ENCODE measurements at regions not wholly inside any gene's neighbourhood (a gene's known extent, or its start where the extent isn't known, plus 50 kb on each side); places are given as distances from the start of the nearest gene placed in this dataset.

- Histone ChIP-seq H3K9me3 (ENCODE audit: control insufficient read depth, insufficient read depth, low read depth, low read length) (no peaks in the 10 kb centered on the region), H3K27ac (ENCODE audit: extremely low read depth, low read depth, low read length) (no peak overlapping the region), H3K4me3 (ENCODE audit: low read depth, low read length) (no peak overlapping the region), H3K4me1 (ENCODE audit: control insufficient read depth, insufficient read depth, low read length) (no peaks in the 10 kb centered on the region), H3K36me3 (ENCODE audit: control insufficient read depth in 2 of 2, insufficient read depth in 1 of 2, low read length in 2 of 2) (no peaks in the 10 kb centered on the region)
- TF ChIP-seq REPIN1 (tag by site-specific recombination; IDR thresholded peaks at IDR 0.05; ENCODE audit: low read depth) = no peak
- TF ChIP-seq ZNF335 (tag by site-specific recombination; conservative IDR thresholded peaks at IDR 0.05) = no peak
- no peak for TF ChIP-seq IKZF3 (tag by site-specific recombination; IDR thresholded peaks at IDR 0.05)
- no peak for TF ChIP-seq HOXA7 (CRISPR knock-in tag; IDR thresholded peaks at IDR 0.05; ENCODE audit: borderline replicate concordance)
- TF ChIP-seq ZNF169 (tag by site-specific recombination; IDR thresholded peaks at IDR 0.05) = no peak
- TF ChIP-seq MEIS1 (CRISPR knock-in tag; IDR thresholded peaks at IDR 0.05; ENCODE audit: borderline replicate concordance) = no peak
- no peak for TF ChIP-seq HOXC10 (CRISPR knock-in tag; IDR thresholded peaks at IDR 0.05)
- ChIA-PET CTCF (interaction anchor here (0.9 kb wide), 2 partner anchors 221 to 468 kb away, joined by 3 to 4 read pairs; no protein-coding TSS in a partner anchor), POLR2A (no interaction called here)
Observed at GRCh38 chr18:33854827-33855139, 276.8 kb downstream of the ASXL3 start.

DNA sequence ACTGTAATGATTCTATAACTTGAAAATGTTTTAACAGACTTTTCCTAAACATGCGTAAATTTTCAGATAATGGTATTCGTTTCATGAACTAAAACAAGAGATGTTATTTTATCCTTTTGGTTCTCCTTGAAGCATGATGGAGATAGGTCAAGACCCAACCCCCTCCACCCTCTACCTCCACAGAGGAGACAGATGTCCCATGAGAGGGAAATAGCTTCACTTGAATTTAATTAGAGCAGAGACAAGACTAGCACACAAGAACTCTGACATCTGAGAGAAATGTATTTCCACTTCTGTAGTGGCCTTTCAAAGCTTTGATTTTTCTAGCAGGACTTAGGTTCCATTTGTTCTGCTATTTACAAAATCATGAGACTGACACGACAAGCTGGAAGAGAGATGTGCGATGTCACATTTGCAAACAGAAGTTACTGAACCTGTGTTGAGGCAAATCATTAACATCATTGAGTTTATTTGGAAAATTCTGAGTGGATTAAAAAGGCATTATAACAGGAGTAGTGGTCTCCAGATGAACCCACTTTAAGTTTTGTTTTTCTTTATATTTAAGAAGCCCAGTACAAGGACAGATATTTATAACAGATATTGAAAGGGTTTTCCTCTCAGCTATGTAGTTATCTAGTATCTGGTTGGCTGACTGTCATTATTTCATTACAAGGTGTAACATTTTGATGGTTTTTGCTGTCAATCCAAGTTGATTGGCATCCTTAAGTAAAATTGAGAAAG lies 276.2 kb downstream of the ASXL3 start:
- no peak overlapping the region for H3K27ac ChIP-seq (ENCODE audit: extremely low read depth, low read depth, low read length)
- TF ChIP-seq ZNF791 (tag by site-specific recombination; IDR thresholded peaks at IDR 0.05) (no peak), ZNF292 (tag by site-specific recombination; IDR thresholded peaks at IDR 0.05; ENCODE audit: borderline replicate concordance, low read depth) (no peak), ZNF596 (tag by site-specific recombination; IDR thresholded peaks at IDR 0.05) (no peak), ZNF138 (tag by site-specific recombination; IDR thresholded peaks at IDR 0.05; ENCODE audit: borderline replicate concordance) (no peak), GFI1B (tag by site-specific recombination; IDR thresholded peaks at IDR 0.05) (no peak), GLI4 (tag by site-specific recombination; IDR thresholded peaks at IDR 0.05) (no peak), ZNF211 (tag by site-specific recombination; IDR thresholded peaks at IDR 0.05; ENCODE audit: low read depth) (no peak), ZNF555 (tag by site-specific recombination; conservative IDR thresholded peaks at IDR 0.05) (no peak)
- TF ChIP-seq, protein P1, sequence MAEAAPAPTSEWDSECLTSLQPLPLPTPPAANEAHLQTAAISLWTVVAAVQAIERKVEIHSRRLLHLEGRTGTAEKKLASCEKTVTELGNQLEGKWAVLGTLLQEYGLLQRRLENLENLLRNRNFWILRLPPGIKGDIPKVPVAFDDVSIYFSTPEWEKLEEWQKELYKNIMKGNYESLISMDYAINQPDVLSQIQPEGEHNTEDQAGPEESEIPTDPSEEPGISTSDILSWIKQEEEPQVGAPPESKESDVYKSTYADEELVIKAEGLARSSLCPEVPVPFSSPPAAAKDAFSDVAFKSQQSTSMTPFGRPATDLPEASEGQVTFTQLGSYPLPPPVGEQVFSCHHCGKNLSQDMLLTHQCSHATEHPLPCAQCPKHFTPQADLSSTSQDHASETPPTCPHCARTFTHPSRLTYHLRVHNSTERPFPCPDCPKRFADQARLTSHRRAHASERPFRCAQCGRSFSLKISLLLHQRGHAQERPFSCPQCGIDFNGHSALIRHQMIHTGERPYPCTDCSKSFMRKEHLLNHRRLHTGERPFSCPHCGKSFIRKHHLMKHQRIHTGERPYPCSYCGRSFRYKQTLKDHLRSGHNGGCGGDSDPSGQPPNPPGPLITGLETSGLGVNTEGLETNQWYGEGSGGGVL (tag by site-specific recombination; IDR thresholded peaks at IDR 0.05) = no peak

DNA sequence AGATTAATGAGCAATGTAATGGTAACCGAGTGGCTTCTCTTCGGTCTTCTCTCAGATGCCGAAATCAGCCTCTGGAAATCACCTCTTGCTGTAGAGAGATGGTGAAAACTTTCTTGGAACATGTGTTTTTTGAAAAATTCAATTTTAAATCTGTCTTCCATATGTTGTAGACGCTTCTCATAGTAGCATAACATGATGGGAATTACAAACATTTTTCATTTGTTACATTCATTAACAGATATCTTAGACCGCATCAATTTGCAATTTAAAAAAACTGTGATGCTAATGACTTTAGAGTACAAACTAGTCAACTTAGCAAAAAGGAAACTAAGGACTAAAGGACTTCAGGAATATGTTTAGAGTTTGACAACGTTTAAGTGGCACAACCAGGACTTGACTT lies 275.2 kb downstream of the ASXL3 start:
- Histone ChIP-seq H3K27ac (ENCODE audit: extremely low read depth, low read depth, low read length) (no peak overlapping the region), H3K9me3 (ENCODE audit: control insufficient read depth, insufficient read depth, low read depth, low read length) (no peaks in the 10 kb centered on the region), H3K4me1 (ENCODE audit: control insufficient read depth, insufficient read depth, low read length) (no peaks in the 10 kb centered on the region), H3K36me3 (ENCODE audit: control insufficient read depth in 2 of 2, insufficient read depth in 1 of 2, low read length in 2 of 2) (no peaks in the 10 kb centered on the region), H3K4me3 (ENCODE audit: low read depth, low read length) (no peak overlapping the region)
- CTCF ChIA-PET = interaction anchor here (2.1 kb wide), 1 partner anchor 14 kb away, joined by 8 read pairs; no protein-coding TSS in a partner anchor
- POLR2A ChIA-PET = no interaction called here
- no peak for TF ChIP-seq ZNF626 (tag by site-specific recombination; IDR thresholded peaks at IDR 0.05)
- TF ChIP-seq RBAK (tag by site-specific recombination; IDR thresholded peaks at IDR 0.05) = no peak
- no peak for TF ChIP-seq ZFHX2 (tag by site-specific recombination; conservative IDR thresholded peaks at IDR 0.05)
- TF ChIP-seq ZSCAN30 (tag by site-specific recombination; IDR thresholded peaks at IDR 0.05) = no peak
- TF ChIP-seq ZNF560 (tag by site-specific recombination; IDR thresholded peaks at IDR 0.05; ENCODE audit: borderline replicate concordance) = no peak
- TF ChIP-seq ZFP69B (tag by site-specific recombination; IDR thresholded peaks at IDR 0.05) = no peak
- TF ChIP-seq ZNF416 (tag by site-specific recombination; IDR thresholded peaks at IDR 0.05) = no peak
- TF ChIP-seq ZFP3 (tag by site-specific recombination; IDR thresholded peaks at IDR 0.05; ENCODE audit: low read depth) = no peak
- no peak for TF ChIP-seq ZBTB17 (tag by site-specific recombination; IDR thresholded peaks at IDR 0.05)

More for the DNA sequence above, 276.2 kb downstream of the ASXL3 start:
- Histone ChIP-seq H3K9me3 (ENCODE audit: control insufficient read depth, insufficient read depth, low read depth, low read length) (no peaks in the 10 kb centered on the region), H3K4me3 (ENCODE audit: low read depth, low read length) (no peak overlapping the region), H3K36me3 (ENCODE audit: control insufficient read depth in 2 of 2, insufficient read depth in 1 of 2, low read length in 2 of 2) (no peaks in the 10 kb centered on the region), H3K4me1 (ENCODE audit: control insufficient read depth, insufficient read depth, low read length) (no peaks in the 10 kb centered on the region)
- CTCF ChIA-PET = interaction anchor here (0.9 kb wide), 1 partner anchor 222 kb away, joined by 3 read pairs; no protein-coding TSS in a partner anchor
- POLR2A ChIA-PET = no interaction called here

All from HEK293 (cell line).